HG02970 (cell line): ENCODE measurements at regions not wholly inside any gene's neighbourhood (a gene's known extent, or its start where the extent isn't known, plus 50 kb on each side); places are given as distances from the start of the nearest gene placed in this dataset.

ENCODE experiments used
- ATAC-seq: cut with Tn5 transposase; IDR thresholded peaks from one replicate; pipeline ENCODE4 v1.9.1; 2021; ENCODE audit warnings: mild to moderate bottlenecking, moderate library complexity, moderate number of reproducible peaks; ENCODE audit not compliant: unreplicated experiment, low FRiP score

DNA sequence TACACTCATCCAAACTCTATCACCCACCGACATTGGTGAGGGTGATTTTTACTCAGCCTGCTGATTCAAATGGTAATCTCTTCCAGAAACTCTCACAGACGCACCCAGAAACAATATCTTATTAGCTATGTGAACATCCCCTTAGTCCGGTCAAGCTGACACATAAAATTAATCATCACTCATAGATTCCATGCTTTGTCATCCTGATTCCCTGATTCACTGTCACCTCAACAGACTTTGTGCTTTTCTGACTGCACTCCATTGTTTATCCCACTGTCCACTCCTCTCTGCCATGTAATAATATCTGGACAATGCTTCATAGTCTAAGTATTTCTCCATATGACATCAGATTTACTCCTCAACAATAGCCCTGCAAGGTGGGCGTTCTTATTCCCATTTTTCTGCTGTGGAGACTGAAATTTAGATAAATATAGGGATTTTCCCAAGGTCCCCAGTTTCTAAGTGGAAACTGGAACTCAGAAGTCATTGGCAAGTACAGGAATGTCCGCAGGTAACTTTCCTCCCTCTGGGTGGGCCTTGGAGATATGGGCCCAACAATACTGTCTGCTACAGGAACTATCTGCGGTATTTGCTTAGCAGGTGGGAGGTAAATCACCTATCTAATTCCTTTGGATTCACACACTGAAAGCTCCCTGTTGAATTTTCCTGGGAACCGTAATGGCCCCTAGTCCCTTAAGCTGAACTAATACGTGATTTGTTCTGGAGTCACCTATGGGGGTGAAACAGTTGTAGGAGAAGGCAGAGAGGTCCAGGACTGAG, 228.6 kb upstream of the BCOR start:
- no peak for ATAC-seq

DNA sequence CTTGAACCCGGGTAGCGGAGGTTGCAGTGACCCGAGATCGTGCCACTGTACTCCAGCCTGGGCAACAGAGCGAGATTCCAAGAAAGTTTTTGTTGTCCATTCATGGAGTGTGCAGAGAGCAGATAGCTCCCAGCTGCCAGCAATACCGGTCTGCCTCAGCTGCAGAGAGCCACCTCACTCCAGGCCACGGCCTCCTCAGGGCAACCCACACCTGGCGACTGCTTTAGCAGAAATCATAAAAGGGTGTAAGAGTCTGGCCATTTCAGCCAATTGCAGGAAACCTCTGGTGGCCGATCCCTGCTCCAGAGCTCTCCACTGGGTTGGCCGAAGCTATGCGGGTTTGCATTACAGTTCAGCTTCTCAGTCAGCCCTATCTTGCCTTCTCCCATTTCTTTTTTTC, 227.4 kb upstream of the BCOR start:
- ATAC-seq: no peak

DNA sequence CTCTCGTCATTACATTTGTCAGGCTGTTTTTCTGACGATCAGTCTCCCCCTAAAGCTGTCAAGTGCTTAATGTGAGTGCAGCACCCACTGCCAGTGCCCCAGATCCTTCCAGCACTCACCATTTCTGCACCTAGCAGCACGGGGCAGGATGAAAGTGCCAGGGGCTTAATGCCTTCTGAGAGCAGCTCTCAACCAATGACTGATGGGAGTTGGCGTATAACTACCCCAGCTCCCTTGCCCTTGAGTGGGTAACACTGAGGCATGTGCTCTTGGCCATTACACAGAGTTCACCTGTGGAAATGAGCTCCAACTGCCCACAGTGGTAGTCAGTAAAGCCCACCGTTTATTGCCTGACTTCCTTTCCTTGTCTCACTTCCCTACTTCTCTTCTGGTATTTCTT, 226.2 kb upstream of the BCOR start:
- ATAC-seq: no peak

DNA sequence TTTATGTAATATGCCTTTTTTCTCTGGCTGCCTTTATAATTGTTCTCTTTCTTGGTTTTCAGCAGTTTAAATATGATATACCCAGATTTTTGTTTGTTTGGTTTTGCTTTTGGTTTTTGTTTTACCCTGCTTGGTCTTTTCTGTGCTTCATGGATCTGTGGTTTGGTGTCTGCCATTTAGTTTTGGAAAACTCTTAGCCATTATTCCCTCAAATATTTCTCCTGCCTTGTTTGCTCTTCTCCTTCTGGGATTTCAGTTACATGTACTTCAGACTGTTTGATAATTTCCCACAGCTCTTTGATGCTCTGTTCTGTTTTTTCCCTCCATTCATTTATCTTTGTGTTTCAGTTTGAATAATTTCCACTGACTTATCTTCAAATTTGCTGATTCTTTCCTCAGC, 223.1 kb upstream of the BCOR start:
- no peak for ATAC-seq

DNA sequence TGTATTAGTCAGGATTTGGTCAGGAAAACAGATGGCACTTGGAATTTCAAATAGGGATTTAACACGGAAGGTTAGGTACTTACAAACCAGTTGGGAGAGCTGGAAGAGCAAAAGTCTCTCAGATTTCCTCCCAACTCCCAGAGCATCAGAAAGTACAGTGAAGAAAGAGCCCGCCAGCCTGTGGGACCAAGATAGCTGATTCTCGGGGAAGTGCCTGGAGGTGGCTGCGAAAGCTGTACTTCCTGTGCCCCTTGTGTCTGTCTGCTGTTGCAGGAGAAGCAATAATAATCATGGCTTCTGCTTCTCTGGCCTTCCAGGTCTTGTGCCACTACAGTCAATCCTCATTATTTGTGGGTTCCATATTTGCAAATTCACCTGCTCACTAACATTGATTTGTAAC, 221.0 kb upstream of the BCOR start:
- no peak for ATAC-seq

DNA sequence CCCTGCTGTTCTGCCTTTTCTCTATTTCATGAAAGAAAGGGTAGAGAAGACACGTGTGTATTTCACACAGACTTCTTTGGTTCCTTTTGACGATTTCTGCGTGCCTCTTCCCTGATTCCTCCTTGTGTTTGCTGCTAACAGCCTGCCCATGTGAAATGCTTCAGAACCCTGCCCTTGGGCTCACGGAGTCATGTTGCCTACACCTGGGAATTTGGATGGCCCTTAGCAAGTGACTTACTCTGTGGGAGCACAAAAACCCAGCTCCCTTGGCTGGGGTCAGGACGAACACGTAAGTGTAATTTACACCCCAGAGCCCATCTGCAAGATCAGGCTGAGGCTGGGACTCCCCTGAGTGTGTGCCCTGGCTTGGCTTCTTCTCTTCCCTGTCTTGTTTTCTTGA, 220.3 kb upstream of the BCOR start:
- no peak for ATAC-seq

DNA sequence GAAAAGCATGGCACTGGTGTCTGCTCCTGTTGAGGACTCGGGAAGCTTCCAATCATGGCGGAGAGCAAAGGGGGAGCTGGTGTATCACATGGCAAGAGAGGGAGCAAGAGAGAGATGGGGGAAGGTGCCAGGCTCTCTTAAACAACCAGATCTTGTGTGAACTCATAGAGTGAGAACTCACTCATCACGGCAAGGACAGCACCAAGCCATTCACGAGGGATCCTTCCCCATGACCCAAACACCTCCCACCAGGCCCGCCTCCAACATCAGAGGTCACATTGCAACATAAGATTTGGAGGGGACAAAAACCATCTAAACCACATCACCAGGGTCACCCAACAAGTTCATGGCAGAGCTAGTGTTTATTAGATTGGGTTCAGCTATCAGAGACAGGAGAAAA, 218.7 kb upstream of the BCOR start:
- no peak for ATAC-seq

DNA sequence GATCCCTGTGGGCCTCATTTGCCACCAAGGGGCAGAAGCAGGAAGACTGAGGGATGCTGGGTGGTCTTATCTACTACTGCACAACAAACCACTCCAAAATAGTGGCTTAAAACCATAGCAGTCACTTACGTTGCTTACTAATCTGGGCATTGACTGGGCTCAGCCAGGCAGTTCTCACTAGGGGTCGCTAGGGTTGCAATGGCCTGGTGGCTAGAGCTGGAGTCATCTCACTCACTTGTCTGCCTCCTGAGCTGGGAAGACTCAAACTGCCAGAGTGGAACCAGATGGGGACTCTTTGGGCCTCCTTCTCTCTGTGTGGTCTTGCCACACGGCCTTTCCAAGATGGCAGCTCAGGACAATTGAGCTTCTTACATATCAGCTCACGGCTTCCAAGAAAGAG, 216.3 kb upstream of the BCOR start:
- no peak for ATAC-seq

DNA sequence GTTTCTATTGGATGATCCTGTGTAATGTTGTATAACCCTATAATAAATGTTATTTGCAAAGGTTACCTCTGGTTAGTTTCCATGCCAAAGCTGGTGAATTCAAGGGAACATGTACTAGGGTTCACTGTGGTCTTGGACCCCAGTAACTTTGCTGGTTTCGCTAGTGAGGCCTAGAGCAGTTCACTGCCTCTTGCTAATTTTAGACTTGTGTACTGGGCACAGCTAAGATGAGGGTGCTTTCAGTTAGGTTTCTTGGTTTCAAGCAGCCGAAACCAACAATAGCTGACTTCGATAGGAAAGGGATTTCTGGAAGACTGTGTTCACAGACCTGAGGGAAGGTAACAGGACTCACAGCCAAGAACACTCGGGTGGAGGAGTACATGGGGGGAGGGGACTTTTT, 215.5 kb upstream of the BCOR start:
- no peak for ATAC-seq

DNA sequence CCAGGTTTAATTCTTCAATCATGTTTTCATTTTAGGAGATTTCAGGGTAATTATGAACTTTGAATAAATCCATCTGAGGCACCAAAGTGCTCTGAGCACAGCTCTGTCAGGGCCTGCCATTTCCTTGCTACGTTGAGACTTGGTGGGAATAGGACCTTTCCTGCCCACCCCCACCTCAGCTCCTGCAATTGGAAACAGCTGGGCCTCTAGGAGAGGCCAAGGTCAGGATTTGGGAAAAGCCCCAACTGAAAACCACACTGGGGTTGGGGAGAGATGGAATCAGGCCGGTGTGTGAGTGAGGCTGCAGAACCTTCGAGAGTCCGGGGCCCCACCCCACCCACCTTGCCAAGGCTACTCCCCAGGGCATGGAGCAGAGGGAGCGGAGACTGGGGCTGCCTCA, 212.7 kb upstream of the BCOR start:
- no peak for ATAC-seq

DNA sequence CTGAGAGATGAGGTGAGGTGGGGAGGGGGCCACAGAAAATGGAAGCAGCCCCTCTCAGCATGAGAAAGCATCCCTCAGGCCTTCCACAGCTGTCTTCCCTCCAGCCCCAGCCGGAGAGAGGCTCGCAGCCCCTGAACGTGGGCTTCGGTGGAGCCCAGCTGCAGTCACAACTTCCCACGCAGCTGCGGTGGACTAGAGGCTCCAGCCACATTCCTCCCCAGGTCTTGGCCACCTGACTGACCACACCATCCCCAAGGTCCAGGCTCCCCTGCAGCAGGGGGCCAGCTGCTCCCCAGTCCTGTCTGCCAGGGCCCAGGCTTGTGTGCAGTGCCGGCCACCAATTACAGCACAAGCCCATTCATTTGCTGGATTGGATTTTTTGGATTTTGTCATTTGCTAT, 212.3 kb upstream of the BCOR start:
- no peak for ATAC-seq

DNA sequence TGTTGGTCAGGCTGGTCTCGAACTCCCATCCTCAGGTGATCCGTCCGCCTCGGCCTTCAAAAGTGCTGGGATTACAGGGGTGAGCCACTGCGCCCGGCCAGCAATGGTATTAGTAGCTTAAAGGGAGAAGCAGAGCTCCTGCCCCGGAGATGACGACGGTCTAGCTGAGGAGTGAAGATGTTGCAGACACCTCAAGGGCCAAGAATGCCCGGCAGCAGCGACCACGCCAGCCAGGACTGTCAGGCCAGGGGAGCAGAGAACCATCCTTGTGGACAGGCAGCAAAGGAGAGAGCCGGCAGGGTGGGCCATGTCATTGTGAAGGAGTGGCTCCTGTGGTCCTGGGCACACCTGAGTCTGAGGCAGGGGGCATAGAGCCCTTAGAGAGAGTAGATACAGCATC, 210.1 kb upstream of the BCOR start:
- no peak for ATAC-seq

DNA sequence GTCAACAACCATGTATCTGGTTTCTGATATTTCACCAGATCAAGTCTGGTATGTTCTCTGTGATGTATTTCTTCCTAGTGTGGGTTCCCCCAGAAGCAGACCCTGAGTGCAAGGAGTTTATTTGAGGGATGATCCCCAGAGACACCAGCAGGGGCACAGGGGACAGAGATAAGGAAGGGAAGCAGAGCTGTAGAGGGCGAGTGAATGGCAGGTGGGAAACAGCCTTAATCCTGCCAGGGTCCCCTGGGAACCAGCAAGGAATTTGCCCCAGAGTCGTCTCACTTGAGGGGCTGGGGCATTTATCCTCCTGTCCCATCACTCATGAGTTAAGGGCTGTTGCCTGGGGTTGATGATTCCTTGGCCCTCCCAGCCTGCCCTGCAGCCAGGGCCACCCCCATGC, 206.4 kb upstream of the BCOR start:
- ATAC-seq: no peak

DNA sequence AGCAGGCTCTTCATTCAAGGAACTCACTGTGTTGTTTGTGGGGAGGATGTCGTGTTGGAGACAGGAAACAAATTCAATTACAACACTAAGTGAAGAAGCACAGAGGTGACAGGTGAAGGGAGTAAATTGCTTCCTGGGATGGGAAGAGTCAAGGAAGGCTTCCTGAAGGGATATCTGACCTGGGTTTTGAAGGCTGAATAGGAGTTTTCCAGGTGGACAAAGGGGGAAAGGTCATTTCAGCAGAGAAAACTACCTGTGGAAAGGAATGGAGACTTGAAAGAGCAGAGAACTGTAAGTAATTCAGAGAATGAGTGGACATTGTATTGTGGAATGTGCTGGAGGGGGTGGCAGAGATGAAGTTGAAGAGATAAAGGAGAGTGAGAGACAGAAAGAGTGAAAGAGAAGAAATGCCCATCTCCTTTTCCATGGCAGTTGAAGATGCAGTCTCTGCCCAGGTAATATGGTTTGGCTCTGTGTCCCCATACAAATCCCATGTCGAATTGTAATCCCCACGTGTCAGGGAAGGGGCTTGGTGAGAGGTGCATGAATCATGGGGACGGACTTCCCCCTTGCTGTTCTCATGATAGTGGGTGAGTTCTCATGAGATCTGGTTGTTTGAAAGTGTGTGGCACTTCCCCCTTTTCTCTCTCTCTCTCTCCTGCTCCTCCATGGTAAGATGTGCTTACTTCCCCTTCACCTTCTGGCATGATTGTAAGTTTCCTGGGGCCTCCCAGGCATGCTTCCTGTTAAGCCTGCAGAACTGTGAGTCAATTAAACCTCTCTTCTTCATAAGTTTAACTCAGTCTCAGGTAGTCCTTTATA, 205.7 kb upstream of the BCOR start:
- no peak for ATAC-seq

DNA sequence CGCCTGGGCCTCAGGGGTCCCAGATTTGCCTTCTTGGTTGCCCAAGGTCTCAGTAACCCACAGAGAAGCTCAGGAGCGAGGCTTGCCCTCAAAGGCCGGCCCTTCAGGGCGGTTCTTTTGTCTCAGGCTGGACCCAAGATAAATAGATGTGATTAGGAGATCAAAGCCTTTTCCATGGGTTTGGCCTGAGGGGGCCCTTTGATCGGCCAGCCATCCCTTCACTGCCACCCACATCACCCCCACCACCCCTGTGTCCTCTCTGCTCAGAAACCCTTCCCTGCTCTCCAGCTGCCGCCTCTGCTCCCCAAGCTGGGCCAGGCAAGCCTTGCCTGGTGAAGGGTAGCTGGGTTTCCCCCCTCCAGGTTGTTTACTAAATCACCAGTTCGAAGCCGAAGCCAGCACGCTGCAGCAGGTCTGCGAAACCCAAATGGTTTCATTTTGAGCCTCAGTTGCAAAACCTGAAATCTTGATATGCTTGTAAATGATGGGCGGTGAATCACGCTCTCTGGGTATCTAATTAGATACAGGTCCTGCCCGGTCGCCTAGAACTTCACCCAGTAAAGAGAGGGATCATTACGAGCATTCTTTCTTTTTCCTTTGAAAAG, 202.6 kb upstream of the BCOR start:
- ATAC-seq: no peak

DNA sequence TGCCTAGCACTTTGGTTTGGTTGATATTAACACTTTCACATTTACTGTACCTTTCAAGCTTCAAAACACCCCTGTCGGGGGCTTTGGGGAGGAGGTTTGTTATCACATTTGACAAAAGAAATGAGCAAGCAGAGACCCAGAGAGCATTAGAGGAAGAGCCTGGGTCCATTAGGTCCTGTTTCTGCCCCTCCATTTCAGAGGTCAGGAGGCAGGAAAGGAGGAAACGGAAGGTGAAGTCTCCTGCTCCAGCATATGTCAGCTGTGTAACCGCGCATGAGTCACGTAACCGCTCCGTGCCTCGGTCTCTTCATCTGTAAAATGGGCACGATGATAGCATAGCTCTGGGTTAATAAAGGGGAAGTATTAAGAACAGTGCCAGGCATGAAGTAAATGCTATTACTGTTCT, 201.9 kb upstream of the BCOR start:
- no peak for ATAC-seq

DNA sequence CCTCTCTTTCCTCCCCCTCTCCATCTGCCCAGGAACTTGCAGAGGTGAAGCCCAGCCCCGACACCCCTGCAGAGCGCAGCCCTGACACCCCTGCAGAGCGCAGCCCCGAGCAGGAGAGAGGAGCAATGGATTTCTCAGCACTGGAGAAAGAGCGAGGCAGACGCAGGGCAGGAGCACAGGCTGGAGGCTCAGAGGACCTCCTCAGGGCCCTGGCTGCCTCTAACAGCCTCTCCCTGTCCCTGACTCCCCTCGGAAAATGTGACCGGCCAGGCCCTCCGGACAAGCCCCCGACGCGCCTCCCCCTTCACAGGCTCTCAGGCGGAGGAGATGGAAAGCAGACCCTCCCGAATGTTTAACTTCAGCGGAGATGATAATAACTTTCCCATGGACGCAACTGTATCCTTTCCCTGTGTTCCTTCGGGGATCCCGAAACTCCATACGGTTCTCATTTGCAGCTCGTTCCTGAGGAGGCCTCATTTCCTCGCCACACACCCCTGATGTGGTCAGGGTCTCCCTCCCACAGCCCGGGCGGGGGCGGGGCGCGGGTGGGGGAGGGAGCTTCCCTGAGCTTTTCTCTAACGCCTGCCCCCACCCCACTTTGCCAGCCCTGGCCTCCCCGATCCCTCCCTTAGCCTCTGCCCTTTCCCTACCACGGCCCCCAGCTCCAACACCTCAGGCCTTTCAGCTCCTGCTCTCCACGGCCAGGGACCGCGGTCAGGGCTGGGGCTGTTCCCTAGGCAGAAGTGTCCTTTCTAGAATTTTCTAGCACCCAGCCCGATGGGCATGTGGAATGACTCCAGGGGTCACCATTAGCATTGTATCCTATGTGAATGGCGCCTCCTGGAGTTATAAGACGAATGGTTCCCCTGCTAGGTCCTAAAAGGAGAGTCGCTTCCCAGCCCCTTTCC, 201.1 kb upstream of the BCOR start:
- ATAC-seq: no peak

DNA sequence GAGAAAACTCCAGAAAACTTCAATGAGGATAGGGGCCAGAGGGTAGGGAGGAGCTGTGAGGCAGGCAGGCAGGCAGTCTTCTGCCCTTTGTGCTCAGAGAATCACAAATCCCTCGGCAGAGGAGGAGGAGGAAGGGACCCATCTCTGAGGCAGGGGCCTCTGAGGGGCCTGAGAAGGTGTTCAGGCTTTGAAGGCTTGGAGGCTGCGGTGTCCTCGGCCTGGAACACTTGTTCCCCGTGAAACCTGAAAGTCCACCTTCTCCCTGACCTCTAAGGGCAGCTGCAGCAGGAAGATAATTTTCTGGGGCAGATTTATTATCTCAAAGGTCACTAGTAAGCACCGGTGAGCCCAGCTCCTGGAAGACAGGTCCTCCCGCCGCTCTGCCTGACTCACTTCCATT, 200.3 kb upstream of the BCOR start:
- no peak for ATAC-seq

DNA sequence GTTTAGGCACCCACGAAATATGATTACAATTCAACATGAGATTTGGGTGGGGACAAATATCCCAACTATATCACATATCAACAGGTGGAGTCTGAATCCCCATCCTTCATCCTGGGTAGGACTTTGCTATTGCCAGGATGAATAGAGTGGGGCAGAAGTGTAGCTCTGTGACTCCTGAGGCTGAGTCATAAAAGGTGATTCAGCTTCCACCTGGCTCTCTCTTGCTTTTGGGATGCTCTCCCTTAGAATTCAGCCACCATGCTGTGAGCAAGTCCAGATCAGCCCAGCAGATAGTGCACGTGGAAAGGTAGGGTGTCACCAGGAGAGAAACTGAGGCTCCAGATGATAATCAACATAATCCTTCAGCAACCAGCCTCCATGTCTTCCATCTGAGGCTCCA, 193.8 kb upstream of the BCOR start:
- no peak for ATAC-seq

DNA sequence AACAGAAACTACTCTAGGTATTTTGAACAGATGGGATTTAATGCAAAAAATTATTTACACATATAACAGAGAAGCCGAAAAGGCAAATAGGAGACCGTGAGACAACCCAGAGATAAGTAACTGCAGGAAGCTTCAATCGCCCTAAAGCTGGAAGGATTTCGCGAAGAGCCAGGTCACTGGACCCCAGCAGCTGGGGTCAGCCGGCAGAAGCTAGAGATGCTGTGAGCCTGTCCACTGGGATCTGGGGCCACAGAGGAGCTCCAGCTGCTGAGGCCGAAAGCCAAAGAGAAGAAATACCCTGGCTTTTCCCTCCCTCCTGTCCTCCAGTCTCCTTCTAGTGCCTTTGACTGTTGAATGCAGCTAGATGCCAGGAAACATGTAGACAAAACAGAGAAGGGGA, 192.8 kb upstream of the BCOR start:
- no peak for ATAC-seq

DNA sequence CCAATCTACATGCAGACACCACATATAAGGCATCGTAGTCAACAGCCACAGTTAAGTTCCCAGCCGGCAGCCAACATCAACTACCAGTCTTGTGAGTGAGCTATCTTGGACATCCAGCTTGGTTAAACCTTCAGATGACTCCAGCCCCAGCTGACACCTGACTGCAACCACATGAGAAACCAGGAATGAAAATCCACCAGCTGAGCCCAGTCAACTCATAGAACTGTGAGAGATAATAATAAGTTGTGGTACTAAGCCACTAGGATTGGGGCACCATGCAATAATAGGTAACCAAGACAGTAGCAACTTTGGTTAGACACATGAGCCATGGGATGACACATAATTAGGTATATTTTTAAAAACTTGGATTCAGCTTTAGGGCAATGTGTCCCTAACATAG, 188.1 kb upstream of the BCOR start:
- no peak for ATAC-seq
